ENCODE measurements at regions not wholly inside any gene's neighbourhood (a gene's known extent, or its start where the extent isn't known, plus 50 kb on each side); places are given as distances from the start of the nearest gene placed in this dataset.

GRCh38 chr2:173654161-173654895 is 299.7 kb downstream of the CDCA7 start:
- DNase-seq (ENCODE audit: low spot score), result no peak
- intact Hi-C loops (cut with DNase I), result no loop called here

- no peak for DNase-seq (ENCODE audit: low spot score)
- intact Hi-C loops (cut with DNase I), result no loop called here
Measured at GRCh38 chr2:173654896-173655265, 300.2 kb downstream of the CDCA7 start.

GRCh38 chr2:173656086-173656485 is 301.4 kb downstream of the CDCA7 start:
- no peak for DNase-seq (ENCODE audit: low spot score)
- intact Hi-C loops (cut with DNase I), result loop anchor here in 1 of 2 donors (1.0 kb wide), 1 partner anchor 20 kb away; no protein-coding TSS in a partner anchor

GRCh38 chr2:173657996-173658717 is 303.5 kb downstream of the CDCA7 start:
- intact Hi-C loops (cut with DNase I), result no loop called here
- no peak for DNase-seq (ENCODE audit: low spot score)

GRCh38 chr2:173658946-173659371 is 304.3 kb downstream of the CDCA7 start:
- intact Hi-C loops (cut with DNase I), result no loop called here
- DNase-seq (ENCODE audit: low spot score), result no peak

- DNase-seq (ENCODE audit: low spot score), result no peak
- intact Hi-C loops (cut with DNase I), result no loop called here
Measured at GRCh38 chr2:173659509-173659908, 304.8 kb downstream of the CDCA7 start.

GRCh38 chr2:173661586-173661985 is 303.6 kb downstream of the SP3 start:
- no peak for DNase-seq (ENCODE audit: low spot score)
- intact Hi-C loops (cut with DNase I), result no loop called here

GRCh38 chr2:173663353-173663752 is 301.8 kb downstream of the SP3 start:
- DNase-seq (ENCODE audit: low spot score), result no peak
- intact Hi-C loops (cut with DNase I), result no loop called here

GRCh38 chr2:173663835-173664512 is 301.2 kb downstream of the SP3 start:
- intact Hi-C loops (cut with DNase I), result no loop called here
- no peak for DNase-seq (ENCODE audit: low spot score)

GRCh38 chr2:173664513-173664910 is 300.7 kb downstream of the SP3 start:
- intact Hi-C loops (cut with DNase I), result no loop called here
- no peak for DNase-seq (ENCODE audit: low spot score)

- no peak for DNase-seq (ENCODE audit: low spot score)
- intact Hi-C loops (cut with DNase I), result no loop called here
Measured at GRCh38 chr2:173666171-173666888, 298.8 kb downstream of the SP3 start.

GRCh38 chr2:173667014-173667413 is 298.2 kb downstream of the SP3 start:
- intact Hi-C loops (cut with DNase I), result no loop called here
- no peak for DNase-seq (ENCODE audit: low spot score)

- no peak for DNase-seq (ENCODE audit: low spot score)
- intact Hi-C loops (cut with DNase I), result no loop called here
Measured at GRCh38 chr2:173667415-173667814, 297.8 kb downstream of the SP3 start.

- no peak for DNase-seq (ENCODE audit: low spot score)
- intact Hi-C loops (cut with DNase I), result no loop called here
Measured at GRCh38 chr2:173669271-173669853, 295.8 kb downstream of the SP3 start.

- intact Hi-C loops (cut with DNase I), result no loop called here
- no peak for DNase-seq (ENCODE audit: low spot score)
Measured at GRCh38 chr2:173669888-173670287, 295.3 kb downstream of the SP3 start.

GRCh38 chr2:173672573-173673340 is 292.4 kb downstream of the SP3 start:
- intact Hi-C loops (cut with DNase I), result no loop called here
- DNase-seq (ENCODE audit: low spot score), result no peak

- intact Hi-C loops (cut with DNase I), result no loop called here
- no peak for DNase-seq (ENCODE audit: low spot score)
Measured at GRCh38 chr2:173673640-173674039, 291.5 kb downstream of the SP3 start.

- no peak for DNase-seq (ENCODE audit: low spot score)
- intact Hi-C loops (cut with DNase I), result loop anchor here in 1 of 2 donors (1.0 kb wide), 1 partner anchor 20 kb away; no protein-coding TSS in a partner anchor
Measured at GRCh38 chr2:173676647-173677046, 288.5 kb downstream of the SP3 start.

- intact Hi-C loops (cut with DNase I), result no loop called here
- no peak for DNase-seq (ENCODE audit: low spot score)
Measured at GRCh38 chr2:173678186-173678585, 287.0 kb downstream of the SP3 start.

Data from posterior vena cava (tissue), 2 donors.